ENCODE measurements at regions not wholly inside any gene's neighbourhood (a gene's known extent, or its start where the extent isn't known, plus 50 kb on each side); places are given as distances from the start of the nearest gene placed in this dataset.

DNA sequence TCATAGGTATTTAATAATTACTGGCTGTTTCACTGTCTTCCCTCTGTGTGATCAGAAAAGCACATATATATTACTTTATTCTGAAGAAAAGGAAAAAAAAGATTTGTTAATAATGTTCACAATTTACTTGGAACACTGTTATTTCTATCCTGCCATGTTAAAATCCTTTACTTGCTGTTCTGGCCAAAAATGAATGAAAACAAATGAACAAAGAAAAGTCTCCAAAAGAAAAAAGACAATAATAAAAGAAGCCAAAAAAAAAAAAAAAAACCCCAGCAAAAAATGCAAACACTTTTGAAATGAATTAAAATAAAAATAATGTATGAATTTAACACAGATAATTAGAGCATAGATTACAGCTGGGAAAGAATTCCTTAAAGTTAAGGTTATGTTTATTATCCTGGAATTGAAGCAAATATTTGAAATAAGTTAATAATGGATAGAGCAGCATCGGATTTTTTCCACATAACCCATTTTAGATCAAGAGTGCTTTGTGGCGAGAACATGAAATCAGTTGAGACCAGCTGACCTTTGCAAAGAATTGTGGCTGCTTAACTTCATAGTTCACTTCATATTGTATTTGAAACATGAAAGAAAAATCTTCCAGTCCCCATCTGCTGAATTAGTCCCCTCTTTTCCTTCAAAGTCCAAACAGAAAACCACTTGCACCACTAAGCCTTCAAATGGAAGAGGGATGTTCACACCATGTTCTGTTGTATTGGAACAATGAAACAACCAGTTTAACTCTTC is 444.8 kb downstream of the ADAMTS20 start:
- H3K4me2 ChIP-seq (ENCODE audit: extremely low read depth, insufficient read depth, low read length): no peak overlapping the region
- H3K4me3 ChIP-seq (replicated peaks in 1 of 4; ENCODE audit: control extremely low read depth in 1 of 4, insufficient read depth in 1 of 4, low read depth in 3 of 4, low read length in 4 of 4): no peak overlapping the region
- H3K27ac ChIP-seq (ENCODE audit: insufficient read depth, low read length): no peak overlapping the region
- H3K79me2 ChIP-seq (ENCODE audit: control insufficient read depth, insufficient read depth, low read length): no peaks in the 10 kb centered on the region
- no peaks in the 10 kb centered on the region for H3K27me3 ChIP-seq (ENCODE audit: control insufficient read depth, insufficient read depth, low read length)
- no peaks in the 10 kb centered on the region for H3K36me3 ChIP-seq (ENCODE audit: control insufficient read depth, insufficient read depth, low read length)
- H3K9me3 ChIP-seq (ENCODE audit: control insufficient read depth, insufficient read depth, low read depth, low read length): no peaks in the 10 kb centered on the region
- no peak overlapping the region for H2AFZ ChIP-seq (ENCODE audit: low read length)
- H4K20me1 ChIP-seq (ENCODE audit: control insufficient read depth, extremely low read depth, insufficient read depth, low read length): no peaks in the 10 kb centered on the region
- H3K9ac ChIP-seq (ENCODE audit: insufficient read depth, low read length): no peak overlapping the region
- TF ChIP-seq EZH2 (IDR thresholded peaks at IDR 0.05; ENCODE audit: low read length, missing control alignments): no peak
- TF ChIP-seq, protein P1, sequence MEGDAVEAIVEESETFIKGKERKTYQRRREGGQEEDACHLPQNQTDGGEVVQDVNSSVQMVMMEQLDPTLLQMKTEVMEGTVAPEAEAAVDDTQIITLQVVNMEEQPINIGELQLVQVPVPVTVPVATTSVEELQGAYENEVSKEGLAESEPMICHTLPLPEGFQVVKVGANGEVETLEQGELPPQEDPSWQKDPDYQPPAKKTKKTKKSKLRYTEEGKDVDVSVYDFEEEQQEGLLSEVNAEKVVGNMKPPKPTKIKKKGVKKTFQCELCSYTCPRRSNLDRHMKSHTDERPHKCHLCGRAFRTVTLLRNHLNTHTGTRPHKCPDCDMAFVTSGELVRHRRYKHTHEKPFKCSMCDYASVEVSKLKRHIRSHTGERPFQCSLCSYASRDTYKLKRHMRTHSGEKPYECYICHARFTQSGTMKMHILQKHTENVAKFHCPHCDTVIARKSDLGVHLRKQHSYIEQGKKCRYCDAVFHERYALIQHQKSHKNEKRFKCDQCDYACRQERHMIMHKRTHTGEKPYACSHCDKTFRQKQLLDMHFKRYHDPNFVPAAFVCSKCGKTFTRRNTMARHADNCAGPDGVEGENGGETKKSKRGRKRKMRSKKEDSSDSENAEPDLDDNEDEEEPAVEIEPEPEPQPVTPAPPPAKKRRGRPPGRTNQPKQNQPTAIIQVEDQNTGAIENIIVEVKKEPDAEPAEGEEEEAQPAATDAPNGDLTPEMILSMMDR (conservative IDR thresholded peaks at IDR 0.05 in 1 of 2, IDR thresholded peaks at IDR 0.05 in 1 of 2; ENCODE audit: low read depth in 1 of 2, low read length in 2 of 2): no peak
- DNase-seq (ENCODE audit: low read depth in 2 of 2): peak in 1 of 2 donors; percentile 11
- H3K4me1 ChIP-seq (ENCODE audit: control insufficient read depth, extremely low read depth, insufficient read depth, low read length): no peaks in the 10 kb centered on the region

DNA sequence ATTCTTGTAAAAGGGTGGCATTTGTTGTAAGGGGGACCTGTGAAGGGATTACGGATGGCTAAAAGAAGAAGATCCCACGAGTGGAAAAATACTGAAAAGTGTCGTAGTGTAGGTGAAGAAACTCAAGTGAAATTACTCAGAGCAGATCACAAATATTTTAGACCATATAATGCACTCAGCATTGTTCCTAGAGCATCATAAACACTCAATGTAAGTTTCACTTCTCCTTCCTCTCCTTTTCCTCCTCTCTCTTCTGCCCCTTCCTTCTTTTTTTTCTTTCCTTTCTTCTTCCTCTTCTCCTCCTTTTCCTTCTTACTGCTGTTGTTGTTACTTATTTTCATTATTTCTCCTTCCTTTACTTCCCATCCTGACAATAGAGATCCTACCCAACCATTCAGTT is 445.6 kb downstream of the ADAMTS20 start:
- Histone ChIP-seq H3K36me3 (ENCODE audit: control insufficient read depth, insufficient read depth, low read length) (no peaks in the 10 kb centered on the region), H3K4me2 (ENCODE audit: extremely low read depth, insufficient read depth, low read length) (no peak overlapping the region), H3K79me2 (ENCODE audit: control insufficient read depth, insufficient read depth, low read length) (no peaks in the 10 kb centered on the region), H3K9me3 (ENCODE audit: control insufficient read depth, insufficient read depth, low read depth, low read length) (no peaks in the 10 kb centered on the region), H3K4me3 (replicated peaks in 1 of 4; ENCODE audit: control extremely low read depth in 1 of 4, insufficient read depth in 1 of 4, low read depth in 3 of 4, low read length in 4 of 4) (no peak overlapping the region), H4K20me1 (ENCODE audit: control insufficient read depth, extremely low read depth, insufficient read depth, low read length) (no peaks in the 10 kb centered on the region), H3K9ac (ENCODE audit: insufficient read depth, low read length) (no peak overlapping the region), H3K27me3 (ENCODE audit: control insufficient read depth, insufficient read depth, low read length) (no peaks in the 10 kb centered on the region), H2AFZ (ENCODE audit: low read length) (no peak overlapping the region), H3K4me1 (ENCODE audit: control insufficient read depth, extremely low read depth, insufficient read depth, low read length) (no peaks in the 10 kb centered on the region), H3K27ac (ENCODE audit: insufficient read depth, low read length) (no peak overlapping the region)
- no peak for DNase-seq (ENCODE audit: low read depth in 2 of 2)
- no peak for TF ChIP-seq EZH2 (IDR thresholded peaks at IDR 0.05; ENCODE audit: low read length, missing control alignments)
- TF ChIP-seq, protein P1 (conservative IDR thresholded peaks at IDR 0.05 in 1 of 2, IDR thresholded peaks at IDR 0.05 in 1 of 2; ENCODE audit: low read depth in 1 of 2, low read length in 2 of 2): no peak

DNA sequence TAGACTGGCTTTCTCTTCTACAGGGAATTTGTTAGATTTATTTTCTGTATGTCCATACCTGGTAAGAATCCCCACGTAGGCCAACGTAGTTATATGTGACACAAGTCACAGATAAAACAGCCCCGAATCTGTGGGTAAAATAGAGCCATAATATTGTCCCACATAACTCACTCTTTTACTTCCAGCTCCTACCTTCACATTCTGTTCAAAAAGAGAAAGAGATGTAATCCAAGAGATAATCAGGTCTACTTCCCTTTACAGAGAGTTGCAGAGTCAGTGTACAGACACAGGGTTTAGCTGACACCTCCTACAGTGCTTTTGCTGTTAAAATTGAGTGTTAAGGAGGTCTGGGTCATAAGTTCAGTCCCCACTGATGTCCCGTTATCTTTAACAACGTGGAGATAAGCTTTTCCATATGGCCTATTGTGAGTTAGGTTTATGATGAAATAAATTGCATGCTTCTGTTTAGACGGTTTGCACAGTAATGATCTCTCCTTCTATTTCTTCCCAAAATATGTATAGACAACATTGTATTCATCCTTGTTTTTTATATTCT is 446.5 kb downstream of the ADAMTS20 start:
- H3K9me3 ChIP-seq (ENCODE audit: control insufficient read depth, insufficient read depth, low read depth, low read length): no peaks in the 10 kb centered on the region
- no peak overlapping the region for H3K4me3 ChIP-seq (replicated peaks in 1 of 4; ENCODE audit: control extremely low read depth in 1 of 4, insufficient read depth in 1 of 4, low read depth in 3 of 4, low read length in 4 of 4)
- H3K4me2 ChIP-seq (ENCODE audit: extremely low read depth, insufficient read depth, low read length): no peak overlapping the region
- H3K27me3 ChIP-seq (ENCODE audit: control insufficient read depth, insufficient read depth, low read length): no peaks in the 10 kb centered on the region
- H4K20me1 ChIP-seq (ENCODE audit: control insufficient read depth, extremely low read depth, insufficient read depth, low read length): no peaks in the 10 kb centered on the region
- H2AFZ ChIP-seq (ENCODE audit: low read length): no peak overlapping the region
- no peaks in the 10 kb centered on the region for H3K36me3 ChIP-seq (ENCODE audit: control insufficient read depth, insufficient read depth, low read length)
- no peak for TF ChIP-seq EZH2 (IDR thresholded peaks at IDR 0.05; ENCODE audit: low read length, missing control alignments)
- TF ChIP-seq, protein P1 (conservative IDR thresholded peaks at IDR 0.05 in 1 of 2, IDR thresholded peaks at IDR 0.05 in 1 of 2; ENCODE audit: low read depth in 1 of 2, low read length in 2 of 2): no peak
- H3K9ac ChIP-seq (ENCODE audit: insufficient read depth, low read length): no peak overlapping the region
- H3K27ac ChIP-seq (ENCODE audit: insufficient read depth, low read length): no peak overlapping the region
- H3K79me2 ChIP-seq (ENCODE audit: control insufficient read depth, insufficient read depth, low read length): no peaks in the 10 kb centered on the region
- DNase-seq (ENCODE audit: low read depth in 2 of 2): no peak
- no peaks in the 10 kb centered on the region for H3K4me1 ChIP-seq (ENCODE audit: control insufficient read depth, extremely low read depth, insufficient read depth, low read length)

Measured in fibroblast of lung (primary cell).